ENCODE measurements at regions not wholly inside any gene's neighbourhood (a gene's known extent, or its start where the extent isn't known, plus 50 kb on each side); places are given as distances from the start of the nearest gene placed in this dataset.

- no peak for DNase-seq
Measured at GRCh38 chr1:238242181-238242580, 351.5 kb upstream of the ZP4 start.

- no peak for DNase-seq
Measured at GRCh38 chr1:238241607-238242006, 350.9 kb upstream of the ZP4 start.

- no peak for DNase-seq
Measured at GRCh38 chr1:238239343-238239742, 348.6 kb upstream of the ZP4 start.

GRCh38 chr1:238233966-238234365 lies 343.2 kb upstream of the ZP4 start:
- DNase-seq = no peak

- DNase-seq = no peak
Measured at GRCh38 chr1:238232084-238232710, 341.5 kb upstream of the ZP4 start.

GRCh38 chr1:238226810-238227209 lies 336.1 kb upstream of the ZP4 start:
- no peak for DNase-seq

GRCh38 chr1:238223076-238223640 lies 332.4 kb upstream of the ZP4 start:
- no peak for DNase-seq

GRCh38 chr1:238221738-238222137 lies 331.0 kb upstream of the ZP4 start:
- DNase-seq = no peak

GRCh38 chr1:238214449-238214848 lies 323.7 kb upstream of the ZP4 start:
- DNase-seq = no peak

- DNase-seq = no peak
Measured at GRCh38 chr1:238205045-238205662, 314.4 kb upstream of the ZP4 start.

- DNase-seq = no peak
Measured at GRCh38 chr1:238201992-238202391, 311.3 kb upstream of the ZP4 start.

- DNase-seq = no peak
Measured at GRCh38 chr1:238199325-238199724, 308.6 kb upstream of the ZP4 start.

- no peak for DNase-seq
Measured at GRCh38 chr1:238196516-238196915, 305.8 kb upstream of the ZP4 start.

GRCh38 chr1:238191170-238191569 lies 300.4 kb upstream of the ZP4 start:
- DNase-seq = no peak

- DNase-seq = no peak
Measured at GRCh38 chr1:238187575-238187949, 296.8 kb upstream of the ZP4 start.

GRCh38 chr1:238186887-238187574 lies 296.3 kb upstream of the ZP4 start:
- DNase-seq = no peak

- no peak for DNase-seq
Measured at GRCh38 chr1:238177960-238178645, 287.4 kb upstream of the ZP4 start.

- no peak for DNase-seq
Measured at GRCh38 chr1:238177351-238177750, 286.6 kb upstream of the ZP4 start.

GRCh38 chr1:238176441-238176840 lies 285.7 kb upstream of the ZP4 start:
- DNase-seq = no peak

GRCh38 chr1:238171985-238172384 lies 281.3 kb upstream of the ZP4 start:
- DNase-seq = no peak

GRCh38 chr1:238161955-238162354 lies 271.2 kb upstream of the ZP4 start:
- no peak for DNase-seq

- no peak for DNase-seq
Measured at GRCh38 chr1:238153939-238154338, 263.2 kb upstream of the ZP4 start.

GRCh38 chr1:238153253-238153652 lies 262.5 kb upstream of the ZP4 start:
- no peak for DNase-seq

- DNase-seq = no peak
Measured at GRCh38 chr1:238152119-238152518, 261.4 kb upstream of the ZP4 start.
